WTC11 (cell line): ENCODE measurements at regions not wholly inside any gene's neighbourhood (a gene's known extent, or its start where the extent isn't known, plus 50 kb on each side); places are given as distances from the start of the nearest gene placed in this dataset.

ENCODE experiments used
- ATAC-seq: fragments of 200-7000 bp; cut with Tn5 transposase; 2 replicates; pipeline ENCODE4 v1.10.0; 2021; ENCODE audit warnings: mild to moderate bottlenecking, moderate library complexity
- CTCF ChIA-PET: fragments of 300-600 bp; sonication (Branson Sonifier 250); formaldehyde crosslinking; loops from one replicate; lab custom pipeline; 2021; ENCODE audit warnings: antibody characterized with exemption; lab: Charles Lee
- POLR2A ChIA-PET: fragments of 350-600 bp; sonication (Branson Sonifier 250); formaldehyde crosslinking; loops from one replicate; lab custom pipeline; 2021; ENCODE audit warnings: antibody characterized with exemption; lab: Charles Lee
- DNase-seq: peaks from one replicate; pipeline ENCODE4 v3.0.0; 2021; ENCODE audit warnings: low spot score
- H3K27ac Mint-ChIP-seq: 2 replicates; pipeline ENCODE4 v1.8.0; 2021; ENCODE audit warnings: mixed read lengths
- H3K27me3 Mint-ChIP-seq: 2 replicates; pipeline ENCODE4 v1.8.0; 2021; ENCODE audit warnings: low read depth, mild to moderate bottlenecking, moderate library complexity, mixed read lengths
- H3K36me3 Mint-ChIP-seq: 2 replicates; pipeline ENCODE4 v1.8.0; 2021; ENCODE audit warnings: mixed read lengths
- H3K4me1 Mint-ChIP-seq: 2 replicates; pipeline ENCODE4 v1.8.0; 2022; ENCODE audit warnings: mixed read lengths
- H3K4me3 Mint-ChIP-seq: 2 replicates; pipeline ENCODE4 v1.8.0; 2021; ENCODE audit warnings: mild to moderate bottlenecking, moderate library complexity, mixed read lengths
- H3K9me3 Mint-ChIP-seq: 2 replicates; pipeline ENCODE4 v1.8.0; 2021; ENCODE audit warnings: mixed read lengths
- ATF6 ChIP-seq: sonication (generic); formaldehyde crosslinking; IDR thresholded peaks from 2 replicates; pipeline ENCODE4 v1.8.1; 2023; ENCODE audit warnings: mild to moderate bottlenecking, missing genetic modification reagents
- CDX4 ChIP-seq: fragments of 250-450 bp; sonication (Bioruptor Pico); IDR thresholded peaks from 2 replicates; pipeline ENCODE4 v1.9.0; 2021; ENCODE audit warnings: moderate library complexity, mild to moderate bottlenecking, inconsistent platforms, borderline replicate concordance
- CREB1 ChIP-seq: sonication (generic); formaldehyde crosslinking; IDR thresholded peaks from 2 replicates; pipeline ENCODE4 v1.8.0; 2023; ENCODE audit warnings: mild to moderate bottlenecking, missing genetic modification reagents
- ETV6 ChIP-seq: sonication (generic); formaldehyde crosslinking; IDR thresholded peaks from 2 replicates; pipeline ENCODE4 v1.8.1; 2022; ENCODE audit warnings: mild to moderate bottlenecking, missing genetic modification reagents
- FOXK1 ChIP-seq: sonication (generic); formaldehyde crosslinking; IDR thresholded peaks from 2 replicates; pipeline ENCODE4 v1.8.0; 2022; ENCODE audit warnings: mild to moderate bottlenecking, moderate library complexity, missing genetic modification reagents
- JAZF1 ChIP-seq: fragments of 250-450 bp; sonication (Bioruptor Pico); IDR thresholded peaks from 2 replicates; pipeline ENCODE4 v1.9.0; 2021; ENCODE audit warnings: moderate library complexity, mild to moderate bottlenecking, inconsistent platforms
- NFATC4 ChIP-seq: fragments of 250-450 bp; sonication (Bioruptor Pico); IDR thresholded peaks from 2 replicates; pipeline ENCODE4 v1.9.0; 2021; ENCODE audit warnings: mild to moderate bottlenecking
- NFE2L1 ChIP-seq: sonication (generic); formaldehyde crosslinking; IDR thresholded peaks from 2 replicates; pipeline ENCODE4 v1.8.1; 2023; ENCODE audit warnings: missing genetic modification reagents
- SMAD3 ChIP-seq: sonication (generic); formaldehyde crosslinking; IDR thresholded peaks from 2 replicates; pipeline ENCODE4 v1.8.0; 2022; ENCODE audit warnings: missing genetic modification reagents, mild to moderate bottlenecking, borderline replicate concordance
- STAT6 ChIP-seq: sonication (generic); formaldehyde crosslinking; conservative IDR thresholded peaks from 2 replicates; pipeline ENCODE4 v1.8.1; 2023; ENCODE audit warnings: mild to moderate bottlenecking, low read depth, missing genetic modification reagents, moderate library complexity
- ZNF263 ChIP-seq: sonication (generic); formaldehyde crosslinking; IDR thresholded peaks from 2 replicates; pipeline ENCODE4 v1.8.1; 2022; ENCODE audit warnings: low read depth, mild to moderate bottlenecking, moderate library complexity, missing genetic modification reagents
- TF ChIP-seq, protein P1 (sequence below): sonication (generic); formaldehyde crosslinking; IDR thresholded peaks from 2 replicates; pipeline ENCODE4 v1.8.1; 2023; ENCODE audit warnings: mild to moderate bottlenecking, missing genetic modification reagents
- TF ChIP-seq, protein P2 (sequence below): fragments of 250-450 bp; sonication (Bioruptor Pico); IDR thresholded peaks from 2 replicates; pipeline ENCODE4 v2.1.2; 2022; ENCODE audit warnings: mild to moderate bottlenecking, moderate library complexity
- TF ChIP-seq, protein P3 (sequence below): sonication (generic); formaldehyde crosslinking; conservative IDR thresholded peaks from 2 replicates; pipeline ENCODE4 v1.8.1; 2022; ENCODE audit warnings: mild to moderate bottlenecking, missing genetic modification reagents
- TF ChIP-seq, protein P4 (sequence below): sonication (generic); formaldehyde crosslinking; IDR thresholded peaks from 2 replicates; pipeline ENCODE4 v1.8.1; 2023; ENCODE audit warnings: mild to moderate bottlenecking, moderate library complexity, missing genetic modification reagents

DNA sequence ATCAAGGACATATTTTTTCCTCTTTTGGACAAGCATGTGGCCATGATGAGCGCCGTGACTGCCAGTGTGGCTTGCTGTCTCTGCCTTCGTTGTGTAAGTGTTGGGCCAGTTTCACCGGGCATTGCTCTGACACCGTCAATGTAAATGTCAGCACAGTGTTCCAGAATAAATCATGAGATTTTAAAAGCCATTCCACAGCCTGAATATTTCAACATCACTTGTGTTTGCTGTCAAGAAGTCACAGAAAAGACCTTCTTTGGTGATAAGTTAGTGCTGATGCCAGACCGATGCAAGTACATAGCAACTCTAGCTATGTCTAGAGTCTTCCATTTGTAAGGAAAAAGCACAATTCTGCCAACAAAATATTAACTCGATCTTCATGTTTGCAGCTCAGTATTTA is 467.8 kb downstream of the TBC1D22A start (continued):
- TF ChIP-seq, protein P1, sequence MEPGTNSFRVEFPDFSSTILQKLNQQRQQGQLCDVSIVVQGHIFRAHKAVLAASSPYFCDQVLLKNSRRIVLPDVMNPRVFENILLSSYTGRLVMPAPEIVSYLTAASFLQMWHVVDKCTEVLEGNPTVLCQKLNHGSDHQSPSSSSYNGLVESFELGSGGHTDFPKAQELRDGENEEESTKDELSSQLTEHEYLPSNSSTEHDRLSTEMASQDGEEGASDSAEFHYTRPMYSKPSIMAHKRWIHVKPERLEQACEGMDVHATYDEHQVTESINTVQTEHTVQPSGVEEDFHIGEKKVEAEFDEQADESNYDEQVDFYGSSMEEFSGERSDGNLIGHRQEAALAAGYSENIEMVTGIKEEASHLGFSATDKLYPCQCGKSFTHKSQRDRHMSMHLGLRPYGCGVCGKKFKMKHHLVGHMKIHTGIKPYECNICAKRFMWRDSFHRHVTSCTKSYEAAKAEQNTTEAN (CRISPR knock-in tag) = no peak
- TF ChIP-seq NFATC4 (CRISPR knock-in tag) (no peak), FOXK1 (CRISPR knock-in tag) (no peak), JAZF1 (no peak), ZNF263 (CRISPR knock-in tag) (no peak), CDX4 (no peak)
- TF ChIP-seq, protein P2, sequence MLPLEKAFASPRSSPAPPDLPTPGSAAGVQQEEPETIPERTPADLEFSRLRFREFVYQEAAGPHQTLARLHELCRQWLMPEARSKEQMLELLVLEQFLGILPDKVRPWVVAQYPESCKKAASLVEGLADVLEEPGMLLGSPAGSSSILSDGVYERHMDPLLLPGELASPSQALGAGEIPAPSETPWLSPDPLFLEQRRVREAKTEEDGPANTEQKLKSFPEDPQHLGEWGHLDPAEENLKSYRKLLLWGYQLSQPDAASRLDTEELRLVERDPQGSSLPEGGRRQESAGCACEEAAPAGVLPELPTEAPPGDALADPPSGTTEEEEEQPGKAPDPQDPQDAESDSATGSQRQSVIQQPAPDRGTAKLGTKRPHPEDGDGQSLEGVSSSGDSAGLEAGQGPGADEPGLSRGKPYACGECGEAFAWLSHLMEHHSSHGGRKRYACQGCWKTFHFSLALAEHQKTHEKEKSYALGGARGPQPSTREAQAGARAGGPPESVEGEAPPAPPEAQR (CRISPR knock-in tag) = no peak
- TF ChIP-seq, protein P3, sequence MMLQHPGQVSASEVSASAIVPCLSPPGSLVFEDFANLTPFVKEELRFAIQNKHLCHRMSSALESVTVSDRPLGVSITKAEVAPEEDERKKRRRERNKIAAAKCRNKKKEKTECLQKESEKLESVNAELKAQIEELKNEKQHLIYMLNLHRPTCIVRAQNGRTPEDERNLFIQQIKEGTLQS (CRISPR knock-in tag) = no peak
- TF ChIP-seq, protein P4, sequence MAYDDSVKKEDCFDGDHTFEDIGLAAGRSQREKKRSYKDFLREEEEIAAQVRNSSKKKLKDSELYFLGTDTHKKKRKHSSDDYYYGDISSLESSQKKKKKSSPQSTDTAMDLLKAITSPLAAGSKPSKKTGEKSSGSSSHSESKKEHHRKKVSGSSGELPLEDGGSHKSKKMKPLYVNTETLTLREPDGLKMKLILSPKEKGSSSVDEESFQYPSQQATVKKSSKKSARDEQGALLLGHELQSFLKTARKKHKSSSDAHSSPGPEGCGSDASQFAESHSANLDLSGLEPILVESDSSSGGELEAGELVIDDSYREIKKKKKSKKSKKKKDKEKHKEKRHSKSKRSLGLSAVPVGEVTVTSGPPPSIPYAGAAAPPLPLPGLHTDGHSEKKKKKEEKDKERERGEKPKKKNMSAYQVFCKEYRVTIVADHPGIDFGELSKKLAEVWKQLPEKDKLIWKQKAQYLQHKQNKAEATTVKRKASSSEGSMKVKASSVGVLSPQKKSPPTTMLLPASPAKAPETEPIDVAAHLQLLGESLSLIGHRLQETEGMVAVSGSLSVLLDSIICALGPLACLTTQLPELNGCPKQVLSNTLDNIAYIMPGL = no peak
- TF ChIP-seq, all 79 proteins: peak for 0

DNA sequence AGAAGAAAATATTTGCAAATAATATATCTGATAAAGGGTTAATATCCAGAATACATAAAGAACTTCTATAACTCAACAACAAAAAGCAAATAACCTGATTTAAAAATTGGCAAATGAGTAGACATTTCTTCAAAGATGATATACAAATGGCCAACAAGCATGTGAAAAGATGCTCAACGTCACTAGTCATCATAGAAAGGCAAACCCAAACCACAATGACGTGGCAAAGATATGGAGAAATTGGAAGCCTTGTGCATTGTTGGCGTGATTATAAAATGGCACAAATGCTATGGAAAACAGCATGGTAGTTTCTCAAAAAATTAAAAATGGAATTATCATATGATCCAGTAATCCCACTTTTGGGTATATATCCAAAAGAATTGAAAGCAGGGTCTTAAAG is 466.3 kb downstream of the TBC1D22A start:
- POLR2A ChIA-PET = no interaction called here
- peaks cover 17% of the 10 kb centered on the region for H3K27me3 Mint-ChIP-seq
- no peak overlapping the region for H3K4me3 Mint-ChIP-seq
- no peak for ATAC-seq
- no peak for DNase-seq
- peaks cover 18% of the 10 kb centered on the region for H3K36me3 Mint-ChIP-seq
- H3K27ac Mint-ChIP-seq = no peak overlapping the region
- peaks cover 48% of the 10 kb centered on the region for H3K9me3 Mint-ChIP-seq
- CTCF ChIA-PET = no interaction called here
- H3K4me1 Mint-ChIP-seq = no peaks in the 10 kb centered on the region
- TF ChIP-seq CREB1 (CRISPR knock-in tag) (no peak), SMAD3 (CRISPR knock-in tag) (no peak), ETV6 (no peak), FOXK1 (CRISPR knock-in tag) (no peak), ATF6 (CRISPR knock-in tag) (no peak), STAT6 (CRISPR knock-in tag) (no peak), NFE2L1 (CRISPR knock-in tag) (no peak)
